ENCODE measurements at regions not wholly inside any gene's neighbourhood (a gene's known extent, or its start where the extent isn't known, plus 50 kb on each side); places are given as distances from the start of the nearest gene placed in this dataset.

DNA sequence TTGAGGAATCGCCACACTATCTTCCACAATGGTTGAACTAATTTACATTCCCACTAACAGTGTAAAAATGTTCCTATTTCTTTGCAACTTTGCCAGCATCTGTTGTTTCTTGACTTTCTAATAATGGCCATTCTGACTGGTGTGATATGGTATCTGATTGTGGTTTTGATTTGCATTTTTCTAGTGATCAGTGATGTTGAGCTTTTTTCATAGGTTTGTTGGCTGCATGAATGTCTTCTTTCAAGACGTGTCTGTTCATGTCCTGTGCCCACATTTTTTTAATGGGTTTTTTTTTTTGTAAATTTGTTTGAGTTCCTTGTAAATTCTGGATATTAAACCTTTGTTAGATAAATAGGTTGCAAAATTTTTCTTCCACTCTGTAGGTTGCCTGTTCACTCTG is 615.9 kb downstream of the SEMA5A start:
- Histone ChIP-seq H3K9ac (no peak overlapping the region), H3K4me1 (ENCODE audit: low read depth, poor library complexity, severe bottlenecking) (no peaks in the 10 kb centered on the region), H3K79me2 (ENCODE audit: insufficient read depth, low read depth) (no peaks in the 10 kb centered on the region), H3K4me2 (no peak overlapping the region), H4K20me1 (ENCODE audit: insufficient read depth) (no peaks in the 10 kb centered on the region), H3K4me3 (IDR thresholded peaks at IDR 0.05; ENCODE audit: insufficient read depth, low read depth, low read length) (no peak overlapping the region), H3K36me3 (ENCODE audit: insufficient read depth) (no peaks in the 10 kb centered on the region), H3K27ac (no peak overlapping the region), H3K27me3 (ENCODE audit: insufficient read depth, low read depth) (no peaks in the 10 kb centered on the region), H2AFZ (ENCODE audit: low read depth) (no peak overlapping the region)
- TF ChIP-seq CTCF (conservative IDR thresholded peaks at IDR 0.05; ENCODE audit: low read depth, low read length), result no peak

DNA sequence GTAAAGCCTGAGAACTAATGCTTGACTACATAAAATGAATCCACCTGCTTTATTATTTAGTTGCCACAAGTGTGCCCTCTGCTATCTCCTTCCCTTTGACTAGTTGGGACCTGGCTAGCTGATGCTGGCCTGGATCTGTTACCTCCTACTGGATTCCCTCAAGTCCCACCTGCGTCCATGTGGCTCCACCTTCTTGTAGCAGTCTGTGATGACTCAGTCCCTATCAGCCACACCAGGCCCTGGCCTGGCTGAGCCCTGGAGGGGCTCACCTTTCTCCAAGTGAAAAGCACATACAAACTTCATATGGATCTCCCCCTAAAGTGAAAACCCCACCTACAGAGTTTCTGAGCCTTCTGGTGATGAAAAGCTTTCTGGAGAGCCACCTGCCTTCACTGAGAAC is 611.4 kb downstream of the SEMA5A start:
- Histone ChIP-seq H3K4me3 (IDR thresholded peaks at IDR 0.05; ENCODE audit: insufficient read depth, low read depth, low read length) (no peak overlapping the region), H3K4me1 (ENCODE audit: low read depth, poor library complexity, severe bottlenecking) (no peaks in the 10 kb centered on the region), H3K79me2 (ENCODE audit: insufficient read depth, low read depth) (no peaks in the 10 kb centered on the region), H3K27ac (no peak overlapping the region), H3K27me3 (ENCODE audit: insufficient read depth, low read depth) (no peaks in the 10 kb centered on the region), H4K20me1 (ENCODE audit: insufficient read depth) (no peaks in the 10 kb centered on the region), H3K36me3 (ENCODE audit: insufficient read depth) (no peaks in the 10 kb centered on the region), H3K4me2 (no peak overlapping the region), H3K9ac (no peak overlapping the region), H2AFZ (ENCODE audit: low read depth) (no peak overlapping the region)
- no peak for TF ChIP-seq CTCF (conservative IDR thresholded peaks at IDR 0.05; ENCODE audit: low read depth, low read length)

GRCh38 chr5:8940934-8941333 is 604.9 kb downstream of the SEMA5A start:
- Histone ChIP-seq H3K27me3 (ENCODE audit: insufficient read depth, low read depth) (no peaks in the 10 kb centered on the region), H3K36me3 (ENCODE audit: insufficient read depth) (no peaks in the 10 kb centered on the region), H3K4me2 (no peak overlapping the region), H3K4me1 (ENCODE audit: low read depth, poor library complexity, severe bottlenecking) (no peaks in the 10 kb centered on the region), H3K79me2 (ENCODE audit: insufficient read depth, low read depth) (no peaks in the 10 kb centered on the region), H4K20me1 (ENCODE audit: insufficient read depth) (no peaks in the 10 kb centered on the region), H3K27ac (no peak overlapping the region), H2AFZ (ENCODE audit: low read depth) (no peak overlapping the region), H3K9ac (no peak overlapping the region), H3K4me3 (IDR thresholded peaks at IDR 0.05; ENCODE audit: insufficient read depth, low read depth, low read length) (no peak overlapping the region)
- no peak for TF ChIP-seq CTCF (conservative IDR thresholded peaks at IDR 0.05; ENCODE audit: low read depth, low read length)

GRCh38 chr5:8943301-8943700 is 602.6 kb downstream of the SEMA5A start:
- no peaks in the 10 kb centered on the region for H3K36me3 ChIP-seq (ENCODE audit: insufficient read depth)
- no peak overlapping the region for H3K9ac ChIP-seq
- no peak overlapping the region for H3K4me3 ChIP-seq (IDR thresholded peaks at IDR 0.05; ENCODE audit: insufficient read depth, low read depth, low read length)
- no peaks in the 10 kb centered on the region for H3K79me2 ChIP-seq (ENCODE audit: insufficient read depth, low read depth)
- TF ChIP-seq CTCF (conservative IDR thresholded peaks at IDR 0.05; ENCODE audit: low read depth, low read length), result no peak
- no peaks in the 10 kb centered on the region for H3K27me3 ChIP-seq (ENCODE audit: insufficient read depth, low read depth)
- H4K20me1 ChIP-seq (ENCODE audit: insufficient read depth), result no peaks in the 10 kb centered on the region
- no peak overlapping the region for H3K27ac ChIP-seq
- no peak overlapping the region for H3K4me2 ChIP-seq
- H2AFZ ChIP-seq (ENCODE audit: low read depth), result no peak overlapping the region
- no peaks in the 10 kb centered on the region for H3K4me1 ChIP-seq (ENCODE audit: low read depth, poor library complexity, severe bottlenecking)

GRCh38 chr5:8944005-8944404 is 601.9 kb downstream of the SEMA5A start:
- TF ChIP-seq CTCF (conservative IDR thresholded peaks at IDR 0.05; ENCODE audit: low read depth, low read length), result no peak
- Histone ChIP-seq H3K9ac (no peak overlapping the region), H3K27ac (no peak overlapping the region), H3K4me2 (no peak overlapping the region), H2AFZ (ENCODE audit: low read depth) (no peak overlapping the region), H4K20me1 (ENCODE audit: insufficient read depth) (no peaks in the 10 kb centered on the region), H3K79me2 (ENCODE audit: insufficient read depth, low read depth) (no peaks in the 10 kb centered on the region), H3K4me1 (ENCODE audit: low read depth, poor library complexity, severe bottlenecking) (no peaks in the 10 kb centered on the region), H3K27me3 (ENCODE audit: insufficient read depth, low read depth) (no peaks in the 10 kb centered on the region), H3K4me3 (IDR thresholded peaks at IDR 0.05; ENCODE audit: insufficient read depth, low read depth, low read length) (no peak overlapping the region), H3K36me3 (ENCODE audit: insufficient read depth) (no peaks in the 10 kb centered on the region)

Data from KMS-11 (cell line).